Neuron (in vitro differentiated cells): ENCODE measurements at regions not wholly inside any gene's neighbourhood (a gene's known extent, or its start where the extent isn't known, plus 50 kb on each side); places are given as distances from the start of the nearest gene placed in this dataset.
"Not testable (repeated sequence)": the region's sequence is repeated elsewhere in the genome, so short reads cannot be mapped to it uniquely, and the experiment has no call there.

Experiments
- H2AFZ ChIP-seq: one replicate; pipeline ENCODE4 v1.6.1; 2013; ENCODE audit warnings: low read depth, mild to moderate bottlenecking, inconsistent platforms, low read length, moderate library complexity
- H3K27me3 ChIP-seq: one replicate; pipeline ENCODE4 v1.6.1; 2013; ENCODE audit warnings: low read length; ENCODE audit not compliant: insufficient read depth
- H3K36me3 ChIP-seq: one replicate; pipeline ENCODE4 v1.6.1; 2013; ENCODE audit warnings: low read length; ENCODE audit not compliant: insufficient read depth
- H3K4me1 ChIP-seq: one replicate; pipeline ENCODE4 v1.6.1; 2013; ENCODE audit warnings: low read length; ENCODE audit not compliant: insufficient read depth
- H3K4me3 ChIP-seq: 2 replicates; pipeline ENCODE4 v1.5.1; 2013; ENCODE audit warnings: mild to moderate bottlenecking, low read length, moderate library complexity
- H3K9me3 ChIP-seq: one replicate; pipeline ENCODE4 v1.6.1; 2013; ENCODE audit warnings: low read length

DNA sequence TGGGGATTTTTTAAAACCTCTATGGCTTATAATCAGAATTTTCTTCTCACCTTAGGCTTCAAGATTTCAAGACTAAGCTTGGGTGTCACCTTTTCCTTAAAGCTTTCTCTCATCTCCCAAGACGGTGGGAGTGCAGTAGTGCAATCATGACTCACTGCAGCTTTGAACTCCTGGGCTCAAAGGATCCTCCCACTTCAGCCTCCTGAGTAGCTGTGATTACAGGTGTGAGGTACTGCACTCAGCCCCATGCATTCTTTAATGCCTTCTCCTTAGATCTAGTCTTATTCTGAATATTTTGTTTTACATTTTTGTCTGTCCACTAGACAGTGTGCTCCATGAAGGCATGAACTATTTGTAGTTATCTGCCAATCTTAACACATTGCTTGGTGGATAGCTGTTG, 55.7 kb upstream of the FAT3 start:
- Histone ChIP-seq H3K27me3 (no peaks in the 10 kb centered on the region), H3K4me1 (no peaks in the 10 kb centered on the region), H3K4me3 (no peak overlapping the region), H2AFZ (no peak overlapping the region), H3K36me3 (no peaks in the 10 kb centered on the region), H3K9me3 (no peaks in the 10 kb centered on the region)

- Histone ChIP-seq H3K36me3 (no peaks in the 10 kb centered on the region), H3K27me3 (no peaks in the 10 kb centered on the region), H3K4me1 (no peaks in the 10 kb centered on the region), H2AFZ (no peak overlapping the region), H3K4me3 (no peak overlapping the region), H3K9me3 (no peaks in the 10 kb centered on the region)
Measured at GRCh38 chr11:92167571-92167970, 57.0 kb upstream of the FAT3 start.

- Histone ChIP-seq H3K27me3 (no peaks in the 10 kb centered on the region), H2AFZ (no peak overlapping the region), H3K4me3 (no peak overlapping the region), H3K36me3 (no peaks in the 10 kb centered on the region), H3K4me1 (no peaks in the 10 kb centered on the region), H3K9me3 (no peaks in the 10 kb centered on the region)
Measured at GRCh38 chr11:92166335-92166734, 58.3 kb upstream of the FAT3 start.

- H3K4me3 ChIP-seq: no peak overlapping the region
- H2AFZ ChIP-seq: no peak overlapping the region
- H3K27me3 ChIP-seq: no peaks in the 10 kb centered on the region
- no peaks in the 10 kb centered on the region for H3K36me3 ChIP-seq
- no peaks in the 10 kb centered on the region for H3K9me3 ChIP-seq
- H3K4me1 ChIP-seq: no peaks in the 10 kb centered on the region
Measured at GRCh38 chr11:92163879-92164278, 60.7 kb upstream of the FAT3 start.

GRCh38 chr11:92162776-92163175, 61.8 kb upstream of the FAT3 start:
- Histone ChIP-seq H3K27me3 (no peaks in the 10 kb centered on the region), H3K36me3 (no peaks in the 10 kb centered on the region), H3K9me3 (no peaks in the 10 kb centered on the region), H3K4me3 (no peak overlapping the region), H2AFZ (no peak overlapping the region), H3K4me1 (no peaks in the 10 kb centered on the region)

DNA sequence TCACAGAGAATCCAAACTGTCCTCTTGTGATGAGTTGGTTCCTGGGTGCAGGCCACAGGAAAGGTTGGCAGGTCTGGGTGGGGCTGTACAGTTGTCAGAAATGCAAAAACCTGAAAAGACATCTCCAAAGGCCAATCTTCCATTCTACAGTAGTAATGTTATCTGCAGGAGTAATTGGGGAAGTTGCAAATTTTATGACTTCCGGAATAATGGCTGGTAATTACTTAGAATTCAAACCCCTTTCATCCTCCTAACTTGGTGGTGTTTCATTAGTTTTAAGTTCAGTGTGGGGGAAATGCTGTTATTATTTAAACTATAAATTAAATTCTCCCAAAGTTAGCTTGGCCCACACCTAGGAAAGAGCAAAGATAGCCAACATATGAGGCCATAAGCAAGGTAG, 64.7 kb upstream of the FAT3 start:
- Histone ChIP-seq H3K27me3 (no peaks in the 10 kb centered on the region), H3K36me3 (no peaks in the 10 kb centered on the region), H3K9me3 (no peaks in the 10 kb centered on the region), H3K4me1 (no peaks in the 10 kb centered on the region), H3K4me3 (no peak overlapping the region), H2AFZ (no peak overlapping the region)

- H2AFZ ChIP-seq, H3K4me1 ChIP-seq, H3K4me3 ChIP-seq, H3K9me3 ChIP-seq, H3K27me3 ChIP-seq, H3K36me3 ChIP-seq: not testable (repeated sequence)
Measured at GRCh38 chr11:92157390-92157789, 67.2 kb upstream of the FAT3 start.

- no peaks in the 10 kb centered on the region for H3K36me3 ChIP-seq
- H3K9me3 ChIP-seq: no peaks in the 10 kb centered on the region
- H2AFZ ChIP-seq: no peak overlapping the region
- H3K4me1 ChIP-seq: peaks cover 2% of the 10 kb centered on the region
- no peaks in the 10 kb centered on the region for H3K27me3 ChIP-seq
- H3K4me3 ChIP-seq: no peak overlapping the region
Measured at GRCh38 chr11:92154611-92155010, 70.0 kb upstream of the FAT3 start.

DNA sequence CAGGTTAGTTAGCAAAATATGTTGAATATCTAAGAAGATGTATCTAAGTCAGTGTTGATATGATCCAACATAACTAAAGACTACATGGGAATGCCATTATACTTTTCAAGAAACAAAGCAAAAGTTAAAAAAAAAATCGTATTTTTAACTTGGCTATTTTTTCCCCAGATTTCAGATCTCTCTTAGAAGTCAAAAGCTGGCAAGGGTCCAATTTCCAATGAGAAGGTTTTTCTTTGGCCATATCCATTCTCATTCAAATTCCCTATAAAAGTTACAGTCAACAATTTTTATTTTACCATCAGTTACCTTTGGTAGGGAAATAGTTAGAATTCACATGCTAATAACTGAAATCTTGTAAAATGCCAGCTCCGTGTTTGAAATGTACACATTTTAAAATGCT, 70.5 kb upstream of the FAT3 start:
- no peaks in the 10 kb centered on the region for H3K9me3 ChIP-seq
- H3K4me1 ChIP-seq: peaks cover 2% of the 10 kb centered on the region
- H3K4me3 ChIP-seq: no peak overlapping the region
- H3K36me3 ChIP-seq: no peaks in the 10 kb centered on the region
- H3K27me3 ChIP-seq: no peaks in the 10 kb centered on the region
- H2AFZ ChIP-seq: no peak overlapping the region

DNA sequence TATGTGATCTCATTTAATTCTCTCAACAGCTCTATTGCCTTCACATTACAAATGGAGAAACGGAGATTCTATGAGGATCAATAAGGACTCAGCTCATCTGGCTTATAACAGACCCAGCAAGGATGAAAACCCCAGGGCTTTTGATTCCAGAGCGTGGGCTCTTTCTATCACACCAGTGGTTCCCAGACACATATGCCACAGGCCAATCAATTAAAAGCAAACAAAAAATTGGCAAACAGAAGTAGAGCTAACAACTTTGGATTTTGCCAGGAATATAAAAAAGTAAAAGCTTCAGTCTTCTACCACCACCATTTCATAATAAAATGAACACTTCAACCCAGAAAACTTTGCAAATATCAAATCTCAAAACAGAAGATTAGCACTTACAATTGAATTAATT, 71.1 kb upstream of the FAT3 start:
- Histone ChIP-seq H3K27me3 (no peaks in the 10 kb centered on the region), H3K4me1 (peaks cover 2% of the 10 kb centered on the region), H2AFZ (no peak overlapping the region), H3K36me3 (no peaks in the 10 kb centered on the region), H3K4me3 (no peak overlapping the region), H3K9me3 (no peaks in the 10 kb centered on the region)

DNA sequence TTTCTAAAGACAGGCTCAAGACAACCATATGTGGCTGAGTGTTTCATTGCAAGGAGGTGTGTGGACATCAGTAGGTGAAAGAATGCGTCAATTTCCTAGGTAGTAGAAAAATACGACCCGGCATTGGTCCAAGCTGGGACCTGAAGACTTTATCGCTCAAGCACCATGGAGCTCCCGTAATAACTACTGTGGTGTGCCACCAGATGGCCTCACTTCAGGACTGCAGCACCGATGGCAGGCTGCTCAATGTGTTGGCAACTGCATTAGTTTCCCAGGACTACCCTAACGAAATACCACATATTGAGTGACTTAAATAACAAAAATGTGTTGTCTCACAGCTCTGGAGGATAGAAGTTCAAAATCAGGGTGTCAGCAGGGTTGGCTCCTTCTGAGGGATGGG, 72.4 kb upstream of the FAT3 start:
- Histone ChIP-seq H3K4me1 (peaks cover 2% of the 10 kb centered on the region), H2AFZ (no peak overlapping the region), H3K4me3 (no peak overlapping the region), H3K9me3 (no peaks in the 10 kb centered on the region), H3K36me3 (no peaks in the 10 kb centered on the region), H3K27me3 (no peaks in the 10 kb centered on the region)

DNA sequence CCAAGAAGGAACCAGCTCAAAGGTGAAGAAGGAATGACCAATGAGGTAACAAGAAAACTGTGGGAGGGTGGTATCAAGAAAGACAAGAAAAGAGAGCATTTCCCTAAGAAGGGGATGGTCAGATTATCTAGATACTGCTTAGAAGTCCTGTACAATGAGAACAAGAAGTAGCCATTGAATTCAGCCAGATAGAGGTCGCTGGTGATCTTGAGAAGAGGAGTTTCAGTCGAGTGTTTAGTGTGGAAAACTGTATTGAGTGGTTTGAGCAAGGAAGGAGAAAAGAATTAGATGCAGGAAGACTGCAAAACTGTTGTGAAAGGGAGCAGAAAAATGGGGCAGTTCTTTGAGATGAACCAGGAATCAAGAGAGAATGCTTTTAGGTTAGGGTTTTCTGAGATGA, 74.6 kb upstream of the FAT3 start:
- Histone ChIP-seq H3K4me1 (peaks cover 2% of the 10 kb centered on the region), H2AFZ (no peak overlapping the region), H3K4me3 (no peak overlapping the region), H3K36me3 (no peaks in the 10 kb centered on the region), H3K27me3 (no peaks in the 10 kb centered on the region), H3K9me3 (no peaks in the 10 kb centered on the region)

- no peak overlapping the region for H2AFZ ChIP-seq
- no peak overlapping the region for H3K4me3 ChIP-seq
- H3K4me1 ChIP-seq: no peaks in the 10 kb centered on the region
- no peaks in the 10 kb centered on the region for H3K27me3 ChIP-seq
- no peaks in the 10 kb centered on the region for H3K36me3 ChIP-seq
- no peaks in the 10 kb centered on the region for H3K9me3 ChIP-seq
Measured at GRCh38 chr11:92141725-92142124, 82.9 kb upstream of the FAT3 start.

- Histone ChIP-seq H3K27me3 (no peaks in the 10 kb centered on the region), H3K36me3 (no peaks in the 10 kb centered on the region), H3K4me1 (no peaks in the 10 kb centered on the region), H3K4me3 (no peak overlapping the region), H2AFZ (no peak overlapping the region), H3K9me3 (no peaks in the 10 kb centered on the region)
Measured at GRCh38 chr11:92141159-92141558, 83.5 kb upstream of the FAT3 start.
